HG02642 (cell line): ENCODE measurements at regions not wholly inside any gene's neighbourhood (a gene's known extent, or its start where the extent isn't known, plus 50 kb on each side); places are given as distances from the start of the nearest gene placed in this dataset.
A peak's percentile ranks its signal among the peaks of the same experiment; 100 is the strongest.
"Not testable (repeated sequence)": the region's sequence is repeated elsewhere in the genome, so short reads cannot be mapped to it uniquely, and the experiment has no call there.

Experiments used
- ATAC-seq: cut with Tn5 transposase; IDR thresholded peaks from one replicate; pipeline ENCODE4 v1.9.1; 2021; ENCODE audit warnings: mild to moderate bottlenecking; ENCODE audit not compliant: unreplicated experiment, poor library complexity

DNA sequence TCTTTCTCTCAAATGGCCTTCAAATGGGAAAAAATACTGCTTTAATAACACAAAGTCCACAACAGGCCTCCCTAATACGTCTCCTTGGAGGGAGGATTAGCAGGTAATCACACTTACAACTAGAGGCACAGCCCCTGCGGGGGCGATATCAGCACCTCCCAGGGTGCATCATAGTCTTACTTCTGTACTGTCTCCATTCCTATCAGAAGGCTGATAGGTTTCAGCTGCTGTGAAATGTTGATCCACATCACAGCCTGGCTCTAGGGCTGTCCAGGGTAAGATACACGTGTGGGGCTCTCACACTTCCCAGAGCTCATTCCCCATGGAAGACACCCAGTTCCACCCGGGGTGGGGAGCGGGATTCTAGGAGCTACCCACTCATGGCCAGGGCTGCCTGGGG, 139.1 kb upstream of the SFSWAP start:
- no peak for ATAC-seq

DNA sequence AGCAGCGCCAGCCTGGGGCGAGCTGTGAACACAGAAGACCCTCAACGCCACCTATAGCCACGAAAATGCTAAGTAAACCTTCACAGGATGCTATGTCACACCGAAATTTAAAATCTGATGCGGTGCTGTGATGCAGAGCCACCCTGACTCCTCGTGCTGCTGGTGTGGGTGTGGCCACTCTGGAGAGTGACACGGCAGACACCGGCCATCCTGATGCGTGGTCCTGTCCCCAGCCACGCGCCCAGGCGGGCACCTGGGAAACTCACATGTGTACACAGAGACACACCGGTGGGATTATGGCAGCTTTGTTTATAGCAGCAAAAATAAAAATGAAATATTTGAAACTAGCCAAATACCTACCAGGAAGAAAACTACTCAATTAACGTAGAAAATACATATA, 138.3 kb upstream of the SFSWAP start:
- no peak for ATAC-seq

DNA sequence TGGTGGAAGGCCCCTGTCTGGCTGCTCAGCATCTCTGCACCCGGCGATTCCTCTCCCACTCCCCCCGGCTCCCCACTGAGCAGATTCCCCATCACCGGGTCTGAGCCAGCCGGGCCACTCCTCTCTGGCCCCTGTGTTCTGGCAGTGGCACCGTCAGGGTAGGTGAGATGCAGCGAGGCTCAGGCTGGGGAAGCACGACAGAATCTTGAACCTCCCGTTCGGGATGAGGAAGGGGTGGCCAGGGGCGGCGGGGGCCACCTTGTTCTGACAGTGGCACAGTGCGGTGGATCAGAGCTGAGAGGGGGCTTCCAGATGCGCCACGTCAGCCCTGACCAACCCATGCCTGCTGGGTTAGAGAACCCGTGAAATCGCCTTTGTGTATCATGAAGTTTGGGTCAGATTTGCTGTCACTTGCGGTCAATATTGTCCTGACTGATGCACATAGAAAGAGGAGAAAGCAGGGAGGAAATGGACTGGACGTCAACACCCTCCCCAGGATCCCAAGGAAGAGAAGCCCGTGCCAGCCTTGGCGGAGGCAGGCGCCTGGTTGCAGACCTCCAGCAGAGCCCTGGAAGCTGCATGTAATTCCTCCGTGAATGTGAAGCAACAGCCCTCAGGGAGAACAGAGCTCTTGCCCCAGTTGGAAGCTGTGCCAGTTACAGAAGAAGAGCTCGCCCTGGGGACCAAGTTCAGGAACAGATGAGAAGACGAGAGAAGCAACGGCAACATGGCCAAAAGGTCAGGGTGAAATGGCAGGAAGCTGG, 137.1 kb upstream of the SFSWAP start:
- no peak for ATAC-seq

DNA sequence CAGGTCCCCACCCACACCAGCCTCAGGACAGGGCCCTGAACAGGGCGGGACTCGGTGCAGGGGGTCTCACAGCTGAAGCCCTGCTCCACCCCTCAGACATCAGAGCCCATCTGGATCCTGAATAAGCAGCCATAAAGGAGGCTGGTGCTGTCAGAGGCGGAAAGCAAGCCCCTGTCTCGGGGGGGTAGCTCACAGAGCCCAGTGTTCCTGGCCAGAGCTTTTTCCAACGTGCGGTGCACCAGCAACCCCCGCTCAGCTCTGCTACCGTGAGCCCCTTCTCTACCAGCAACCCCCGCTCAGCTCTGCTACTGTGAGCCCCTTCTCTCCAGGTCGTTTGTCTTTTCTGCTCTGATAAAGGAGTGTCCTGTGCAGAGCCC, 136.5 kb upstream of the SFSWAP start:
- ATAC-seq, result no peak

DNA sequence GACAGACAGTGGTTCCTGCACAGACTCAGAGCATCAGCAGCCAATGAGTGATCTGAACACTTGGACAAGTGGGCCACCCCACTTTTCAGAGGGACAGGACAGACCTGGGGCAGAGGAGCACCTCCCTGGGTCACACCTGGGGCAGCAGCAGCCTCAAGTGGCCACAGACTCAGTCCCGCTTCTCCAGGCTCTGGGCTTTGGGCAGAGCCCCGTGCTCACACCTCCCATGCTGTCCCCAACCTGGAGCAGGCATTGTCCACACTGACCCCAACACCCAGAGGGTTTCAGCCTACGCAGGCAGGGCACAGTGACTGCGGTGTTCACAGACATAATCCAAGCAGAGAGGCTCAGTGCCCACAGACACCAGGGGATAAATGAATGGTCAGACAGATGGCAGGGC, 135.5 kb upstream of the SFSWAP start:
- ATAC-seq, result no peak

DNA sequence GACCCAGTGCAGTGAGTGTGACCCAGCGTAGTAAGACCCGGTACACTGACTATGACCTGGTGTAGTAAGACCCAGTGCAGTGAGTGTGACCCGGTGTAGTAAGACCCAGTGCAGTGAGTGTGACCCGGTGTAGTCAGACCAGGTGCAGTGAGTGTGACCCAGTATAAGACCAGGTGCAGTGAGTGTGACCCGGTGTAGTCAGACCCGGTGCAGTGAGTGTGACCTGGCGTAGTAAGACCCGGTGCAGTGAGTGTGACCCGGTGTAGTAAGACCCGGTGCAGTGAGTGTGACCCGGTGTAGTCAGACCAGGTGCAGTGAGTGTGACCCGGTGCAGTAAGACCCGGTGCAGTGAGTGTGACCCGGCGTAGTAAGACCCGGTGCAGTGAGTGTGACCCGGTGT, 134.2 kb upstream of the SFSWAP start:
- ATAC-seq, result not testable (repeated sequence)

DNA sequence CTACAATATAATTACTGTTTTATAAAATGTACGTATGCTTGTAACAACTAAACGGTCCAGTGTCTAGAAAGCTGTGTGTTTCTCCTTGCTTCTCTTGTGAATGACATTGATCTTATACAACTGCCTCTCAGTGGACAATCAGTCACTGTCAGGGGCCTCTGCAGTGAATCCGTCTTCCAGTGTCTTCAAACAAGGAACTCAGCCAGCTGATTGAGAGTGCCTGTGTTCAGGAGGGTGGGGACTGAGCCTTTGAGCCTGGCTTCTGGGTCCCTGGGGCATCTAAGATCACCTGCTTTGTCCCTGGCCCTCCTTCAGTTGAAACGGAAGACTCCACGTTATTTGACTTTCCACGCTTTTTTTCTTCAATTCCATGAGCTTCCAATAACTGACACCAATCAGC, 133.1 kb upstream of the SFSWAP start:
- ATAC-seq, result no peak

DNA sequence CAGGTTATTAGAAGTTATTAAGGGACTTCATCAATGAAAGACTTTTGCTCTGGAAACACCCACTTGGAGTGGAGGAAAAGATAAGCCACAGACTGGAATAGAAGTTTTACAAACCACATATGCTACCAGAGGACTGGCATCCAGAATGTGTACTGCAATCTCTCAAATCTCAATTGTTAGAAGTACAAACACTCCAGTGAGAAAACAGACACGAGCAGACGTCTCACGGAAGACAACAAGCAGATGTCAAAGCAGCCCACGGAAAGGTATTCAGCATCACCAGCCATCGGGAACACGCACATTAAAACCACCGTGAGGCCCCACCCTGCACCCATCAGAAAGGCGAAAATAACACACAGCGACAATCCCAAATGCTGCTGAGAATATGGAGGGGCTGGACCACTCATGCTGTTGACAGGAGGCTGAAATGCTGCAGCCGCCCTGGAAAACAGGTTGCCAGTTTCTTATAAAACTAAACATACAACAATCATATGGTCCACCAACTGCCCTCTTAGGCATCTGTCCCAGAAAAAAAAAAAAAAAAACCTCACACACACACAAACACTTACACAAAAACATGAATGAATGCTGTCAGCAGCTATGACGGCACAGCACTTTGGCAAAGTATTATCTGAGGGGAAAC, 131.9 kb upstream of the SFSWAP start:
- ATAC-seq, result no peak

DNA sequence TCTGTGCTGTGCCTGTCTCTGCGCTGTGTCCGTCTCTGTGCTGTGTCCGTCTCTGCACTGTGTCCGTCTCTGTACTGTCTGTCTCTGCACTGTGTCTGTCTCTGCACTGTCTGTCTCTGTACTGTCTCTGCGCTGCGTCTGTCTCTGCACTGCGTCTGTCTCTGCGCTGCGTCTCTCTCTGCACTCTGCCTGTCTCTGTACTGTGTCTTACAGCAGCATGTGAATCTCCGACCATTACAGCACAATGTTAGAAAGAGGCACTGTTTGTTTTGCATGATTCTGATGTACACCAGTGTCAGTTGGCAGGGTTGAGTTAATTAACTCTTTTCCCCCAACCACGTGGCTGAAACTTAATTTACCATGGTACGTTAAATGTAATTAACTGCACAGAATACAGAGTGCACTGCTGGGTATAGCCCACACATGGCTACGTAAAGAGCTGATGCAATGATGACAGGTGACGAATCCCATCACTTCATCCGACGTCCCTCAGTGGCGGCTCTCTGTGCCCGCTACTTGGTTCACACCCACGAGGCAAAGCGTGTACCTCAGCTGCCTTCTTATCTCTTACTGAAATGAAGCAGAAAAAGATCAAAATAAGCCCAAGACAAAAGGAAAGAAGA, 127.7 kb upstream of the SFSWAP start:
- ATAC-seq, result no peak

DNA sequence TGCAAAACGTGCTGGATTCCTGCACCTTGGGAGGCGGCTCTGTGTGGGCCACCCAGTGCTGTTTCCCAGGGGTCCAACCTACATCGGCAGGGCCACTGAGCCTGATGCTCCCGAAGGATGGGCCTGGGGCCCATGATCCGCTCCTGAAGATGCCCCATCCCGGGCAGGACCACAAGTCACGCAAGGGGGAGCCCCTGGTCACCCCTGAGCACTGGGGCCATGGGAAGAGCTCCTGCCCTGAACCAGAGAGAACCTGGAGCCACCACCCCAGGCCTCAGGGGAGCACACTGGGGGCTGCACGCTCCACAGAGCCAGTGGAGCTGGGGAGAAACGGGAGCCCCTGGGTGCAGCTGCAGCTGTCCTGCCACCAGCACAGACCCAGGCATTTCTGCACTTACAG, 124.6 kb upstream of the SFSWAP start:
- no peak for ATAC-seq

DNA sequence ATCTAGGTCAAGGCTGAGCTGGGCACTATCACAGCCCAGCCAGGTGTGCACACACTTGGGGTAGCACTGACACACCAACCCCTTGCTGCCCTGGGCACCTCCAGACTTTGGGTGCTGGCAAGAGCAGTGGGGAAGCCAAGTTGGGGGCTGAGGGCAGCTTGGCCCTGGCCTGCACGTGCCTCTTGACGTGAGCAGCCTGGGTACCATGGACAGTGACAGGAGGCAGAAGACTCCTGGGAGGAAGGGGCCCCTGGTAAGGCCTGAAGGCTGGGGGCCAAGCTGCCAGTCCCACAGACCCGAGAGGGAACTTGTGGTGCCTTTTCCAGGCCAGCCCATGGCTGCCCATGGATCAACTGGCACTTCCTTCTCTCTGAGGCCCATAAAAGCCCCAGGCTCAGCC, 124.1 kb upstream of the SFSWAP start:
- no peak for ATAC-seq

DNA sequence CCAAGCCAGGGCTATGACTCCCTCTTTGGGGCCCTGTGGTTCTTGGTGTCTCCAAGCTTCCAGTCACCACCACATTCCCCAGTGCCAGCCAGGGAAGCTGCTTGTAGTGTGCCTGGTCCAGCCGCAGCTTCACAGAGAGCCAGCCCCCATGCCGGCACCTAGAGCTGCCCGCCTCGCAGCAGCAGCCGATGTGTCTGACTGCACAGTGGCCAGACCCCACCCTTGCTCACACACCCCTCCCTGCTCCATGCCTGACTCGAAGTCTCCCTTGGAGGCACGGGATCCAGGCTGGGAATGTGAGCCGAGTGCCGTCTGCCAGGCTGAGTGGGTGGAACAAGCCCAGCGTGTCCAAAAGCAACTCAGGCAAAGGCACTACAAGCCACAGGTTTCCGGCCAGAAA, 123.3 kb upstream of the SFSWAP start:
- ATAC-seq, result no peak

DNA sequence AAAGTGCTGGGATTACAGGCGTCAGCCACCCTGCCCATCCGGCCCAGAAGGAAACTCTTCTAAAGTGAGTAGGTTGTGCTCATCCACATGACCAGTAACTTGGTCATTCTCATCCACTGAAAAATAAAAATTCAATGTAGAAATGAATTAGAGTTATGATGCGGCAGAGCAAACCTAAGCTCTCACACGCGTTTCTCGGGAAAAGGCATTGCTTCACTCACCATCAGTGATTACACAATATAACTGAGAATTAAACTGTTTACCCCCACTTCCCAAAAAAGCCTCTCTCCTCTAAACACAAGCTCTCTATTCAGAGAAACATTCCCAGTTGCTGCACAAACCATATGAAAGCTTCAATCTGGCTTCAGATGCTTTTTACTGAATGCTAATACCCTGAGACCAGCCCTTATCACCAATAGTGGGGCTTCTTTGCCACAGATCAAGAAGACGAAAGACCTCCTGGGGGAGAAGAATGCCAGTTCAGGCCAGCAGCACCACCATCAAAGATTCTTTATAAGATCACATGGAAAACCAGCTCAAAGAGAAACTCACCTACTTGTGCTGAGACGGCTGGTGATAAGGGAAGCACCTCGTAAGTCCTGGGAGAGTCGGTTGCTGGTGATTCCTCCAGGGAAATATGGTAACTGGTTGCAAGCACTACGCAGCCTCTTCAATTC, 121.5 kb upstream of the SFSWAP start:
- ATAC-seq, result no peak

DNA sequence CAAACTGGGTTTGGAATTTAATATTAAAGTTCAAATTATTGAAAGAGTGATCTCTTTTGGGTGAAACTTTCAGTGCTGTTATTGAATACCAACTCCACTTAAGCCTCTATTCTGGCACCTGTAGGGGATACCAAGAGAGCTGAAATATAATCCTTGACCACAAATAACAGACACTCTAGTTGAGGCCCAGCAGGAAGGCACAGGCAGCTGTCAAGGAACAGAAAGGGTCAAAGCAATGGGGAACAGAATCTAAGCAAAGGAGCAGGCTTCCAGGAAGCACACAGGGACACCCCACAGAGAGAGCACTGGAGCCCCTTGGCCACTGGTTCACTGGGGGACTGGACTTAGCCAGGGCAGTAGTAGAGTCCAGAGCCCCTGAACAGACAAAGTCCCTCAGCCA, 120.9 kb upstream of the SFSWAP start:
- no peak for ATAC-seq

DNA sequence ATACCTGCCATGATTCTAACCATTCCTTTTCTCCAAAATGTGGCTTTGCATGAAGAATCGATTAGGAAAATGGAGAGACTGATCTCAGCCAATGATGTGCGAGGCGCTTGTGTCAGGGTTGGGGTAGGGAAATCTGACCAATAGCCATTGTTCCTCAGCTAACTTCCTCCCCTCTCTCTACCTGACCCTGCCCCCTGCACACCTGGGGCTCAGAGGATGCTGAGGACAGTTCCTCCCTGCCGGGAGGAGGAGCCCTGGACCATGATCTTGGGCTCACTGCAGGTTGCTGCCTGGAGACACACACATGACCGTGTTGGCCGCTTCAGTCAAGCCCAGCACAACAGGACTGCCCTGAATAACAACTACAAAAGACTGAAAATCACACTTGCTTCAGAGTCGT, 119.8 kb upstream of the SFSWAP start:
- no peak for ATAC-seq

DNA sequence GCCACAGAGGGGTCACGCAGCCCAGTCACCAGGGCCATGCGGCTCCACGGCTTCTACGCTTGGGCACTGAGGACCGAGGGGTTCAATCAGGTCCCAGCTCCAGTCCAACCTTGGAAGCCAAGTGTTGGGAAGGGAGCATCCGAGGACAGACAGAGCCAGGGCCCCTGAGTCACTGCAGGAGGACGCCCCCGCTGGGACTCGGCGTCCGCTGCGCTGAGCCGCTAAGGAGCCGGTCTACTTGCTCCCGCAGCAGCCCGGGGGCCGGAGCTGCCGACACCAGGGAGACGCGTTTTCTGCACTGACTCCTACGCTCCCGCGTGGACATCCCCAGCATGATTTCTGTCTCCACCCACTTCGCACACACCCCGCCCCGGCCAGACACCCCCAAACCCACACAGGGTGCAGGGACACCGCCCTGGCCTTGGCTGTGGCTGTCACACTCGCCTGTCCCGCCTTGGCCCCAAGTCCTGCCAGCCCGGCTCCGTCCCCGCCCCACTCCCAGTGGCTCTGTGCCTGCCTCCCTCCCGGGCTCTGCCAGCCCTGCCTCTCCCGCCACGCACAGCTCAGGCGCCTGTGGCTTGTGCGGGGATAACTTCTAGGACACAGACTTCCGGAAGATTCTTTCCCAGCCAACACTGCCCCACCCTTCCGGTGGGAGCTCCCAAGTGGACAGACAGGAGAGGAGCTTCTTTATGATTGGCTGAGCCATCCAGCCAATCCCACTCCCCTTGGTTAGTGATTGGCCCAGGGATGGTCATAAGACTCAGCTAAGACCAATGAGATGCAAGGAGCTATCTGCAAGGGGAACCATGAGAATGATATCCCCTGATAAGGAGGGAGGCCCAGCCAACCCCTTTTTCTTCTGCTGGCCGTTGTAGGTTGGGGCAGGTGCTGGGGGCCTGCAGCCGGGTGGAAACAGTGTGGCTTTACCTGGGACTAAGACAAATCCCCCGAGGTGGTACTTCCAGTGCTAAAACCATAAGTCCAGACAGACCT, 118.9 kb upstream of the SFSWAP start:
- ATAC-seq, result no peak

DNA sequence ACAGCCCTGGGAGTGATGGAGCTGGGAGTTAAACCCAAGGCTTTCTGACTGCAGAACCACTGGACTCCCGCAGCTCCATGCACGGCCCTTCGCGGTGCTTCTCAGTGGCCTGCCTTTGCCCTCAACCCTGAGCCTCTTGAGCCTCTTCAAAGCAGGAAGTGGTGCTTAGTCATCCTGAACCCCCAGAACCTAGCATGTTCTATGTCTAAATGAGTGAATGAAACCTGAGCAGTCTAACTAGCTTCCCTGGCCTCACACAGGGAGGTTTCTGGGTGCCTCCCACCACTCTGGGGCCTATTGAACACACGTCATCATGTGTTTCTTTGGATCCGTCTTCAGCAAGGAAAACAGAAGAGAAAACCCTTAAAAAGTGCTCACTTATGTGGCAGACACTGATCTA, 117.9 kb upstream of the SFSWAP start:
- ATAC-seq, result peak; percentile 97

DNA sequence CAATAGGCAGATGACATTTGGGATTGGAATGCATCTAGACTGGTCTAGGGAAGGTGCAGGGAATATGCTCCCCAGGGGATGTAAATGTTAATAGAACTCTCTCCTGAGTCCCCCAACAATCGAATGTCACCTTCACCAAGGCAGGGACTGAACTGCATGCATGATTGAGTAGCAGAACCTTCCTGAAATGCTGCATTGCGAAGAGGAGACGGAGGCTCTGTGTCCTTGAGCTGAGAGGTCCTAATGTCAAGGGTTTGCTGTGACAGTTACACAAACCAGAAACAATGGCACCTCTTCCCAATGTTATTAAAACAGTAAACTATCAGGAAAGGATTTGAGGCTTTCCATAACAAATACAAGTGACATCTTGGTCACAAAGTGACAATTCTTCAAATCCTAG, 117.5 kb upstream of the SFSWAP start:
- no peak for ATAC-seq

DNA sequence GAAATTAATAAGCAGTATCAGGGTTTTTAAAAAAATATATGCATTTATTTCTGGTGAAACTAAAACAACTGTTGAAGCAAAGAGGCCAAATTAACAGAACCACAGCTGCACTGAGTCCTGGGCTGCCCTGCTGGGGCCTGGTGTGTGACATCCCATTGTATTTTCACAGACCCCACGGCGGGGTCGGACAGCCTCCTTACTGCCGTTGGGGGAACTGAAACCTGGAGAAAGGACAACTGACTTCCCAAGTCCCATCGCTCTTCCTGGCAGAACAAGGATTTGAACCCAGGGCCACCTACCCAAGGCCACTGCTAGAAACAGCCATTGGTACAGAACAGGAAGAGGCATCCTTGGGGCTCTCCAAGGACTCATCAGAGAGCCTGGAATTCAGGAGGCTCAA, 114.8 kb upstream of the SFSWAP start:
- no peak for ATAC-seq

DNA sequence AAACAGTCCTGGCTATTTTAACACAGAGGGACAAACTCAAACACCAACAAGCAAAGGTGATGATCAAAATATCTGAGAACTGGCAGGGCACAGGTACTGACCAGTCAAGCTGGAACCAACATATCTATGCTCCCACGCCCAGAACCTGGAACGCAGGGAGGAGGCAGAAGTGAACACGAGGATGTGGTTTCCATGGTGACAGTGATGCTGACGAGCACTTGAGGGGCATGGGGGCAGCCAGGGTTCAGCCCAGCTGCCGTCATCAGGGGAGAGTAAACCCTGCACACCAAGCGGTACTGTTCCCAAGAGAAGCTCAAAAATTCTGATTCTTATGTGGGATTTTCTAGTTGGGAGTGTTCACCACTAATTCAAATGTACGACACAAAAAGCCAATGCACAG, 113.6 kb upstream of the SFSWAP start:
- no peak for ATAC-seq
